GM20431 (cell line): ENCODE measurements at regions not wholly inside any gene's neighbourhood (a gene's known extent, or its start where the extent isn't known, plus 50 kb on each side); places are given as distances from the start of the nearest gene placed in this dataset.
"Not testable (repeated sequence)": the region's sequence is repeated elsewhere in the genome, so short reads cannot be mapped to it uniquely, and the experiment has no call there.

Source experiments
- in situ Hi-C: fragments of 300-500 bp; cut with MseI, MboI; formaldehyde crosslinking; loops from one replicate; pipeline ENCODE4 v1.15.0; 2020; ENCODE audit warnings: low sequenced_read_pairs; ENCODE audit not compliant: unreplicated experiment

- in situ Hi-C loops: not testable (repeated sequence)
Observed at GRCh38 chr7:68082066-68082960, 1085.7 kb downstream of the TYW1 start.

GRCh38 chr7:68082961-68083657 is 1086.5 kb downstream of the TYW1 start:
- in situ Hi-C loops: not testable (repeated sequence)

DNA sequence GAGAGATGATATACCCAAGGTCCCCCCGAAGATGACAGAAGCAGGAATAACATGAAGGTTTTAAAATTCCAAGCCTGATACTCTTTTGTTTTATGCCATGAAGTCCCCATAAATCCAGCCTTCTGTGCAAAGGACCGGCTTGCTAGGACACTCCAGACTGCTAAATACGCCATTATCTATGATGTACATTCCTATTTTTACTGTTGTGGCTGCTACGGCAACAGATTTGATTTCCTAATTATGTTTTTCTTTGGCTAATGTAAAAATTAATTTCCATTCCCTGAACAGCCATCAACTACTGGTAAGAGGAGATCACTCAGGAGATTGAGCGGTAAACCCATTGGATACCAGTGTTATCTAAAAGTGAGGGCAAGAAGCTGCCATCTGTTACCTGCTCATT is 1090.8 kb downstream of the TYW1 start:
- in situ Hi-C loops: no loop called here

DNA sequence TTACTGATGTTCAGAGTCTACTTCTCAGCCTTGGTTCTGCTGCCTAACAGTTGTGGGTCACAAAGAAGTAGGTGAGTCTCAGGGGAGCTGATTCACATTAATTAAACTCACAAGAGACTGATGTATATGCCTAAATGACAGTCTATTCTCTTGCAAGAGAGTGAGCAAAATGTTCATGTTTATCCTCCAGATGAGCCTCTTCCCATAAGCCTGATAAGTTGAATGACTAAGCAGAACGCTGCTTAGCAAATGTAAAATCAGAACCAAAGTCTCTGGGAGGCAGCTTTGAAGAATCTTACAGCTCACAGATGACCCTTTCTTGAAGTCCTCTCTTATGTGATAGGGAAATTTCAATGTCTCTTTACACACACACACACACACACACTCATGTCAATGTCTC is 1092.2 kb downstream of the TYW1 start:
- in situ Hi-C loops: no loop called here

GRCh38 chr7:68090256-68090655 is 1093.6 kb downstream of the TYW1 start:
- in situ Hi-C loops: not testable (repeated sequence)

DNA sequence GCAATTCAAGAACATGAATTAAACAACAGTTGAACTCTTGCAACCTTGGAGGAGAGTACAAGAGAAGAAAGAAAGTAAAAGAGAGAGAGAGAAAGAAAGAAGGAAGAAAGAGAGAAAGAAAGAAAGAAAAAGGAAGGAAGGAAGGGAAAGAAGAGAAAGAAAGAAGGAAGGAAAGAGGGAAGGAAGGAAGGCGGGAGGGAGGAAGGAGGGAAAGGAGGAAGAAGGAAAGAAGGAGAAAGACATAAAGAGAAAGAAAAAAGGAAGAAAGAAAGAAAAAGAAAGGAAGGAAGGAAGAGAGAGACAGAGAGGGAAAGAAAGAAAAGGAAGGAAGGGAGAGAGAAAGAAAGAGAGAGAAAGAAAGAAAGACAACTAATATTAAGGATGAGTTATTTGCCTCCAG is 1106.7 kb downstream of the TYW1 start:
- in situ Hi-C loops: loop anchor here (25.0 kb wide), 1 partner anchor 109 kb away; no protein-coding TSS in a partner anchor

GRCh38 chr7:68107261-68107660 is 1110.6 kb downstream of the TYW1 start:
- in situ Hi-C loops: loop anchor here (25.0 kb wide), 1 partner anchor 105 kb away; no protein-coding TSS in a partner anchor

- in situ Hi-C loops: loop anchor here (25.0 kb wide), 1 partner anchor 104 kb away; no protein-coding TSS in a partner anchor
Observed at GRCh38 chr7:68107968-68108367, 1111.3 kb downstream of the TYW1 start.

GRCh38 chr7:68109299-68109698 is 1112.7 kb downstream of the TYW1 start:
- in situ Hi-C loops: loop anchor here (25.0 kb wide), 1 partner anchor 103 kb away; no protein-coding TSS in a partner anchor

GRCh38 chr7:68119411-68119810 is 1122.8 kb downstream of the TYW1 start:
- in situ Hi-C loops: loop anchor here (25.0 kb wide), 1 partner anchor 93 kb away; no protein-coding TSS in a partner anchor

- in situ Hi-C loops: loop anchor here (25.0 kb wide), 1 partner anchor 91 kb away; no protein-coding TSS in a partner anchor
Observed at GRCh38 chr7:68121056-68121455, 1124.4 kb downstream of the TYW1 start.

DNA sequence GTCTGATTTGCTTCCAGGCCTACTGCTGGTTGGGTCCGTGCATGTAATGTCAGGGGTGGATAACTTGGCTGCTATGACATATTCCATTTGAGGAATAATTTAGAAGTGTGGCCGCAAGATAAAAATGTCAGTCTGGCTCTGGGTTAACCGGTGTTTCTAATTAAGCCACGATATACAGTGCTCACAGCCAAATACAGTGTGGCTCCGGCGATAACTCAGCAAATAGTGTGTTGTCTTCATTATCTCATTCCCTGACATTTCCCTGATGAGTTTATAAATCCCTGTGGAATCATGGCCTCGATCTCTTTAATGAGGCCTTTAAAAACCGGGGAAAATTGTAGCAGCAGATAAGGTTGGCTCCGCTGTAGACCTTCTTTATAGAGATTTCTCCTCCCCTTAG is 1125.0 kb downstream of the TYW1 start:
- in situ Hi-C loops: loop anchor here (25.0 kb wide), 1 partner anchor 91 kb away; no protein-coding TSS in a partner anchor

DNA sequence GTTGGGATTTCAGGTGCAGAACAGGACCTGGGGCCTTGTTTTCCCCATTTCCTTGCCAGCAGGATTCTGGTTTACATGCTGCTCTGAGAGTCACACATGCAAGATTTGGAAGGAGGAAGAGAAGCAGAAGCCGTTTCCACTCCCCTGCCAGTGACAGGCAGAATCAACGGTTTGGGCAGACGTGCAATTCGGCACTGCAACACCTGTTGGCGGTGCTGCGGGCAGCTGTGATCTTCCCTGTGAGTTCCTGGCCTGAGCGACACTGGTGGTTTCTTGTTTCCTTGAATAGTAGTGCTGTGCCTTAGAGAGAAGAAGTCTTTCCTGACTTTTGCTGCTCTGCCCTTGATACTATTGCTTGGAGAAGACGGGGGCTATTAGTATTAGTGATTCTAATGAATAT is 1126.2 kb downstream of the TYW1 start:
- in situ Hi-C loops: loop anchor here (25.0 kb wide), 1 partner anchor 90 kb away; no protein-coding TSS in a partner anchor

GRCh38 chr7:68125168-68125567 is 1128.5 kb downstream of the TYW1 start:
- in situ Hi-C loops: no loop called here

DNA sequence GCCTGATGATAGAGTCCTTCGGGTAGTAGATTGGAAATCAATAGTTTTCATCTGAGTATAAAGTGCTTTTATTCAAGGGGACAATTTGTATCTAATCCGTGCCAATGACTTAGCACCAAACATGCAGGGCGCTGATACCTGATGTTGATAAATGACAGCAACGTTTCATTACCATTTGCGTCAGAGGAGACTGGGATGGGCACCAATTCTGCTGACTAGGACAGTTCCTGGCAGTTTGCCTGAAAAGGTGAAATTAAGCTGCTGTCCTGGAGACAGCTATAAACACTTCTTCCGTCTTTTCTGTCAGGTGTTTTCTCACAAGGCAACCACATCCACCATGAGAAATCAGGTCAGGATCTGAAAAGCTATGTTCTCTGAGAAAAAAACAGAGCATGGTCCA is 1136.4 kb downstream of the TYW1 start:
- in situ Hi-C loops: no loop called here

DNA sequence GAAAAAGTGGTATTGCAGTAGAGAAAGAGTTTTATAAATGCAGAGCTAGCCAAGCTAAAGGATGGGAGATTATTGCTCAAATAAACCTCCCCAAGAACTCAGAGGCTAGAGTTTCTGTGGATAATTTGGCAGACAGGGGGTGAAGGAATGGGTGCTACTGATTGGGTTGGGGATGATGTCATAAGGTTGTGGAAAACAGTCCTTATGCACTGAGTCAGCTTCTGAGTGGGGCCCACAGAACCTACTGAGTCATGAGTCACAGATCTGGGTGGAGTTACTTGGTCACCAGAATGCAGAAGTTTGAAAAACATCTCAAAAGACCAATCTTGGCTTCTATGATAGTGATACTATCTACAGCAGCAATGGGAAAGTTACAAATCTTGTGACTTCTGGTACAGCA is 1146.7 kb downstream of the TYW1 start:
- in situ Hi-C loops: no loop called here

DNA sequence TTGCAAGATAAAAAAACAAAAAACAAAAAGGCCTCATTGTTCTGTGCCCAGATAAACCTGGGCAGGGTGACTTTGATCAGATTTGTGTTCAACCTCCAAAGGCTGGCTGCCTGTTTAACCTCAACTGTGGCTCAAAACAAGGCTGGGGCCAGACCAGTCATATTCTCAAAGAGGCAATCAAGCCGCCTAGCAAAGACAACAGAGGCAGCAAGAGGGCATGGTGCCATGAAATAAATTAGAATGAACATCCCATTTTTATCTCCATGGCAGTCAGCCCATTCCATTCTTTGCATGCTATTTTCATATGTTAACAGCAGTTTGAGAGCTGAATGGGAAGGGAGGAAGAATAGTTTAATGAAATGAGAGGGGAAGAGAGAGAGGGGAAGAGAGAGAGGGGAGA is 1150.3 kb downstream of the TYW1 start:
- in situ Hi-C loops: no loop called here

DNA sequence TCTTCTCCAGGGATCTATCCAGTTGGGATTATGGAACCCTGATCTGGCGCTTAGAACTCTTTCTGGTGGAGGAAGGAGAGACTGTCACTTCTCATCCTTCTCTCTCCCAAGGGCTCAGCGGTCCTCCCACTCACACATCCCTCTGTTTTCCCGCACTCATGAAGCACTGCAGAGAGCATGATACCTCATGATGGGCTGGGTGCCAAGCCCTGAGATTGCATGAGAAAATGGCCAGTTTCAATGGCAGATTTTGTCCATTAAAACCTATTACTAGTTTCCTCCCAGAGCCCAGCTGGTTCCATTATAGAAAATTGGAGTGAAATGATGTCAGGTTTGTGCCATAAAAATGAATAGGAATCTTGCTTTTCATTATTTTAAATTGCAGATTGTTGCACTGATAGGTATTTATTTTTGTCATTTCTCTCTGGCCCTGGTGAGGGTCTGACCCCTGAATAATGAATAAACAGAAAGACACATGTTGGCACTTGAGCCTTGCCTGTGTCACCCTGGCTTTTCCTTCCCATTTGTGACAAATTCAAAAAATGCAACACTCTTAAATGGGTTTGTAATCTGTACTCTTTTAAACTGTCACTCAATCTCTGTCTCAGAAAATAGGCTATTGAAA is 1151.1 kb downstream of the TYW1 start:
- in situ Hi-C loops: no loop called here

GRCh38 chr7:68148440-68148839 is 1151.8 kb downstream of the TYW1 start:
- in situ Hi-C loops: no loop called here

DNA sequence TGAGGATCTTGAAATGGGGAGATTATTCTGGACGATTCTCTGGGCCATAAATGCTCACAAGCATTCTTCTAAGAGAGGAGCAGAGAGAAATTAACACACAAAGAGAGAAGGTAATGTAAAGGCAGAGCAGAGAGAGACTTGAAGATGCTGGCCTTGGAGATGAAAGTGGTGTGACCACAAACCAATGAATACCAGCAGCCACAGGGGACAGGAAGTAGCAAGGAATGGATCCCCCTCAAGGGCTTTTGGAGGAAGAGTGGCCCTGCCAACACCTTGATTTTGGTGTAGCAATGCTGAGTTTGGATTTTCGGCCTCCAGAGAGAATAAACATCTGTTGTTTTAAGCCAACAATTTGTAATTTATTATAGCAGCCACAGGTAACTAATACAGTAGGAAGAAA is 1155.6 kb downstream of the TYW1 start:
- in situ Hi-C loops: no loop called here
